ENCODE measurements at regions not wholly inside any gene's neighbourhood (a gene's known extent, or its start where the extent isn't known, plus 50 kb on each side); places are given as distances from the start of the nearest gene placed in this dataset.
"Not testable (repeated sequence)": the region's sequence is repeated elsewhere in the genome, so short reads cannot be mapped to it uniquely, and the experiment has no call there.

GRCh38 chr2:225920621-225921220 is 521.2 kb downstream of the NYAP2 start:
- no peak for DNase-seq

GRCh38 chr2:225916692-225917091 is 517.2 kb downstream of the NYAP2 start:
- DNase-seq = no peak

DNA sequence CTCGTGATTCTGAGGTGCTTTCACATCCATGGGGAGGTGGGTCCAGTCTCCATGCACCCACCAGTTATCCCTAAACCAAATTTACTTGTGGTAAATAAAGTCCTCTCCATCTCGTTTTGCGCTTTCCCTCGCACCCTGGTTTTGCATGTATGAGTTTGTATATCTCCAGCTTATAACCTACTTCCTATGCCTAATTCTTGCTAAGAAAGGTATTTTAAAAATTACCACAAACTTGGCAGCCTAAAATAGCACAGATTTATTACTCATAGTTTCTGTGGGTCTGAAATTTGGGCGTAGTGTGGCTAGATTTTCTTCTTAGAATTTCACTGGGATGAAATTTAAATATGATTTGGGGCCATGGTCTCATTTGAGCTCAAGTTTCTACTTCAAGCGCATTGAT is 511.5 kb downstream of the NYAP2 start:
- no peak for DNase-seq

DNA sequence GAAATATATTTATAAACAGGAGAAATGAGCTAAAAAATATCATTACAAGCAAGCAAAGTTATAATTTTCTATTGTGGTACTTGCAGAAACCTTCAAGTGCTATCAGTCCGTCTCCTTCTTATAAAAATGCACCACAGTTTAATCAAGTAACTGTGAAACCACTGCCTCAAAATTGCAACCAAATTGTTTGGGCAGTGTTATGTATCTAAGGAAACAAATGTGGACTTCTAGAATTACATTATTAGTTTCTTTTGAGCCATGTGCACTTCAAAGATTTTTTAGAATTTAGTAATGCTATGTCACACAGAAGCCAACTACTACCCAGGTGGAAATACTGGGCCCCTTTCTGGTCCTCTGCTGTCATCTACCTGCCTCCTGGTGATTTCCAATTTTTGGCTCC is 495.6 kb downstream of the NYAP2 start:
- DNase-seq = no peak

DNA sequence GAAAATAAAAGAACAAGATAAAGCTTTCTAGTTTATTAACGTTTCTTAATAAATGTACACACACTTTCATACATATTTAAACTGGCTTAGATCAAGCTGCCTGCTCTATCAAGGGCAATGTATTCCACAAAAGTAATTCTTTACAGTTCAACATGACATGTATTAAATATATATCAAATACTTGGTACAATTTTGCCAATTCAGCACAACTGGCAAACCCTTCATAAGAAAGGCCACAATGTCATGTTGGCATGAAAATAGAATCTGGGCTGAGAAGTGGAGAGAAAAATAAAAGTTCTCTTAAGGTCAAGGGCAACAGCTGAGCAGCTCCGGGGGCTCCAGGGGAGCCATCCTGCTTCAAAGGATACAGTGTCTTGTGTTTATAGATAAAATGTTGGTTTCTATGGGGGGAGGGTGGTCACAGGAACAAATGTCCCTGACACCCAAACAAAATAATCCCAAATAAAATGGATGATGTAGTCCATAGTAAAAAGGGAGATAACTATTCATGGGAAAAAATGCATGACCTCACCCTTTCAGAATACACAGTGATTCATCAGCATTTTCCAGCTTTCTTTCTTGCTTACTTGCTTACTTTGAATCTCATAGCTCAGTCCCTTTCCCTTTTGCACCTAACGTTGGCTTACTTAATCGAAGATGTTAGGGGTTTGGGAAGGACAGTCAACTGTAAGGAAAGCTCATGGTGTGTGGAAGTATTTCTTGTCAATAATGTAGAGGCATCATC is 494.9 kb downstream of the NYAP2 start:
- no peak for DNase-seq

GRCh38 chr2:225893151-225893550 is 493.6 kb downstream of the NYAP2 start:
- no peak for DNase-seq

GRCh38 chr2:225891771-225892170 is 492.3 kb downstream of the NYAP2 start:
- no peak for DNase-seq

DNA sequence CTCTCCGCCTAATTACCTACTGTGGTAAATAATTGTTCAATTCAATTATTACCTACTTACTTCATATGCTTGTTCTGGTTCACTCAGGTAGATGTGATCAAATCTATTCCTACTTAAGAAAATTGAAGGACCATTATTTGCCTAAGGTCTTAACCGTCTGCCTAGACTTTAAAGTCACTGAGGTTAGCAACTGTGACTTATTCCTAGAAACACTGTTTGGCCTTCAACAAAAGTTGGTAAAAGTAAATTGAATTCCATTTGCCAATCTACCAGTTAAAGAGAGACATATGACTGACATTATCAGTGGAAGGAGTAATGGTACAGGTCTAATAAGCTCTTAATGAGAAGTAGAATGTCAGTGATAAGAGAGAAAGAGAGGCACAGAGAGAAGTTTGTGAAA is 491.5 kb downstream of the NYAP2 start:
- DNase-seq = no peak

- DNase-seq = peak; percentile 29
Measured at GRCh38 chr2:225889452-225889851, 489.9 kb downstream of the NYAP2 start.

DNA sequence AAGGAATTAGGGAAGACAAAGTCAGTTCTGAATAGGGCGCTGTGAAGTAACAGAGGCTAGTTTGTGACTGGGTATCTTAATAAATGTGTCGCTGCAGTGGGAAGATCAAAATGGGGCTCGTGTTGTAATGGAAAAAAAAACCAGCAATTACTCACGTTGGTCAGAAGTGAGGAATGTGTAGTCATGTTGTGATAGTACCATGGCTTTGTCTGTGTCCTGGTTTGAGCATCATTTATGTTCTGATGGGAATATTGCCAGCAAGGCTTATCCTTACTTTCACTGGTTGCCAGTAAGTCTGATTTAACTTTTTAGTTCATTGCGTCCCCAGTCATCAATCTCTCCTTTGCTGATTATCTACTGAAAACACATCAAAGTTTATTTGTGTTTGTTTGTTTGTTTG is 467.6 kb downstream of the NYAP2 start:
- DNase-seq = no peak

DNA sequence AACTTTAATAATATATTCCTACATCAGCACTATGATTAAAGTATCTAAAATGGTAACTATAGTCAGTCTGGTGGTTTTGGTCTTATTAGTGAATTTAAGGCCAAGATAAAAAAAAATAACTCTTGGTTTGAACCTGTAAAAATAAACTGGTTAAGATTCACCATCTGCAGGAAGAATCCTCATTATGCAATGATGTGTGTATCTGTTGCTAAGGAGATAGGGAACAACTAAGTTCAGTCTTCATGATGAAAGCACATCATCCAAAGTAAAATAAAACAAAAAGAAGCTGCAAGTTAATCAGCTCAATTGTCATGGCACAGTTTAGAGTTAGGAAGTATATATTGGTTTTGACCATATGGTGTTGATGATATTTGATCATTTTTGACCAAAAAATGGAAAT is 466.0 kb downstream of the NYAP2 start:
- no peak for DNase-seq

- no peak for DNase-seq
Measured at GRCh38 chr2:225864394-225864793, 464.9 kb downstream of the NYAP2 start.

- DNase-seq = no peak
Measured at GRCh38 chr2:225842939-225843338, 443.4 kb downstream of the NYAP2 start.

GRCh38 chr2:225841314-225841713 is 441.8 kb downstream of the NYAP2 start:
- no peak for DNase-seq

- no peak for DNase-seq
Measured at GRCh38 chr2:225837328-225837727, 437.8 kb downstream of the NYAP2 start.

DNA sequence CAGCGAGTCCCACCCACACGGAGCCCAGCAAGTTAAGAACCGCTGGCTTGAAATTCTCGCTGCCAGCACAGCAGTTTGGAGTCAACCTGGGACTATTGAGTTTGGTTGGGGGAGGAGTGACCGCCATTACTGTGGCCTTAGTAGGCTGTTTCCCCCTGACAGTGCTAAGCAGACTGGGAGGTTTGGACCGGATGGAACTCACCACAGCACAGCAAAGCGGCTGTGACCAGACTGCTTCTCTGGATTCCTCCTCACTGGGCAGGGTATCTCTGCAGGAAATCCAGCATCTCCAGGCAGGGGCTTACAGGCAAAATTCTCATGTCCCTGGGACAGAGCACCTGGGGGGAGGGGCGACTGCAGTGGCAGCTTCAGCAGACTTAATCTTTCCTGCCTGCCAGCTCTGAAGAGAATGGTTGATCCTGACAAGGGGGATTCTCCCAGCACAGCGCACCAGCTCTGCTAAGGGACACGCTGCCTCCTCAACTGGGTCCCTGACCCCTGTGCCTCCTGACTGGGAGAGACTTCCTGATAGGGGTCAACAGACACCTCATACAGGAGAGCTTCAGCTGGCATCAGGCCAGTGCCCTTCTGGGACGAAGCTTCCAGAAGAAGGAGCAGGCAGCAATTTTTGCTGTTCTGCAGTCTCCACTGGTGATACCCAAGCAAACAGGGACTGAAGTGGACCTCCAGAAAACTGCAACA is 425.4 kb downstream of the NYAP2 start:
- no peak for DNase-seq

DNA sequence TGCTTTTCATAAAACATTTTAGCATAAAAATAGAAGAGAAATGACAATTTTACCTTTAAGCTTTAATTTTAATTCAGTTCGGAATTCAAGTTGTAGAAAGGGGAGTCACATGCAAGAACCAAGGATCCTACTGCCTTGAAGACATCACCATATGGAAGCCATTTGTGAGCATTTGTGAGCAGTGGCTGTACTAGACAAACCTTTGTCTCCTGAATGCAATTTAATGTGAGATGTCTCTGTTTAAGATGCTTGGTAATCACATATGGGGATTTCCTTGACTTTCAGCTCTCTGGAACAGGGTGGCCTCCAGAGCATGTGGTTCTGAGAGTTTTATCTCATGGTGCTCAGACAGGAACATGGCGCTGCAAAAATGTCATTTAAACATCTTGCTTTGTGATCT is 421.8 kb downstream of the NYAP2 start:
- no peak for DNase-seq

GRCh38 chr2:225820826-225821225 is 421.3 kb downstream of the NYAP2 start:
- no peak for DNase-seq

GRCh38 chr2:225814554-225814953 is 415.0 kb downstream of the NYAP2 start:
- DNase-seq = no peak

DNA sequence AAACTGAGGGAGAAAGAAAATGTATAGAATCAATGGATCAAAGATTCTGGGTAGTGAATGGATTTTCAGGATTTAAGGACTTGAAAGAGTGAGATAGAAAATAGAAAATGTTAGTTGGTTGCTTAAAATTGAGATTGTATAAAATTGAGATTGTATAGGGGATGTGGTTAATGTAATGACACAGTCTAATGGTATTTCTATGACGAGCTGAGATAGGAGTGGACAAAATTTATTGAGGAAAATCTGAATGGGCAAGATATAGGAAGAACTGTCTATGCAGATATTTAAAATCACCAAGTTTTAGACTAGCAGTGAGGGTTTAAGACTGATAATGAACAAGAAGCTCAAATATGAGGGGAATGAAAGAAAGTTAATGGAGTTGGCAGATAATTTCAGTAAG is 406.6 kb downstream of the NYAP2 start:
- DNase-seq = no peak

GRCh38 chr2:225802076-225802475 is 402.6 kb downstream of the NYAP2 start:
- not testable (repeated sequence) for DNase-seq

DNA sequence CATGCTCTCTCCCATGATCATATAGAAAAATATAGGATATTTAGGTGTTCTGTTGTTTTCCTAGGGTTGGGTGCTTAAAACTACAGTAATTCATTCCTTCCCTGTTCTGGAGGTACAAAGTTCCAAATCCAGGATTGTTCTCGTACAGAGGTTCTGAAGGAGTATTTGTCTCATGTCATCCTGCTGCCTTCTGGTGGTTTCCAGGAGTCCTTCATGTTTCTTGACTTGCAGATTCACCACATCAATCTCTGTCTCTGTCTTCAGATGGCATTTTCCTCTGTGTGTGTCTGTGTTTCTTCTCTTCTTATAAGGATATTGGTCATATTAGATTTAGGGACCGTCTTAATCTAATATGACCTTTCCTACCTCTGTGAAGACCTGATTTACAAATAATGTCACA is 397.9 kb downstream of the NYAP2 start:
- no peak for DNase-seq

- no peak for DNase-seq
Measured at GRCh38 chr2:225794652-225795400, 395.3 kb downstream of the NYAP2 start.

Data from dermis blood vessel endothelial cell (primary cell).